ENCODE measurements at regions not wholly inside any gene's neighbourhood (a gene's known extent, or its start where the extent isn't known, plus 50 kb on each side); places are given as distances from the start of the nearest gene placed in this dataset.

- H3K36me3 Mint-ChIP-seq (ENCODE audit: low read depth) = no peaks in the 10 kb centered on the region
- no peaks in the 10 kb centered on the region for H3K27me3 Mint-ChIP-seq (ENCODE audit: low read depth)
- H3K4me1 Mint-ChIP-seq (ENCODE audit: low read depth) = peaks cover 26% of the 10 kb centered on the region
- no peak for DNase-seq (ENCODE audit: low spot score)
- H3K4me3 Mint-ChIP-seq (ENCODE audit: unreplicated experiment) = no peak overlapping the region
- TF ChIP-seq, protein P1, sequence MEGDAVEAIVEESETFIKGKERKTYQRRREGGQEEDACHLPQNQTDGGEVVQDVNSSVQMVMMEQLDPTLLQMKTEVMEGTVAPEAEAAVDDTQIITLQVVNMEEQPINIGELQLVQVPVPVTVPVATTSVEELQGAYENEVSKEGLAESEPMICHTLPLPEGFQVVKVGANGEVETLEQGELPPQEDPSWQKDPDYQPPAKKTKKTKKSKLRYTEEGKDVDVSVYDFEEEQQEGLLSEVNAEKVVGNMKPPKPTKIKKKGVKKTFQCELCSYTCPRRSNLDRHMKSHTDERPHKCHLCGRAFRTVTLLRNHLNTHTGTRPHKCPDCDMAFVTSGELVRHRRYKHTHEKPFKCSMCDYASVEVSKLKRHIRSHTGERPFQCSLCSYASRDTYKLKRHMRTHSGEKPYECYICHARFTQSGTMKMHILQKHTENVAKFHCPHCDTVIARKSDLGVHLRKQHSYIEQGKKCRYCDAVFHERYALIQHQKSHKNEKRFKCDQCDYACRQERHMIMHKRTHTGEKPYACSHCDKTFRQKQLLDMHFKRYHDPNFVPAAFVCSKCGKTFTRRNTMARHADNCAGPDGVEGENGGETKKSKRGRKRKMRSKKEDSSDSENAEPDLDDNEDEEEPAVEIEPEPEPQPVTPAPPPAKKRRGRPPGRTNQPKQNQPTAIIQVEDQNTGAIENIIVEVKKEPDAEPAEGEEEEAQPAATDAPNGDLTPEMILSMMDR (IDR thresholded peaks at IDR 0.05) = no peak
- H3K27ac Mint-ChIP-seq (ENCODE audit: unreplicated experiment) = no peak overlapping the region
- no peaks in the 10 kb centered on the region for H3K9me3 Mint-ChIP-seq (ENCODE audit: low read depth)
These were observed 166.4 kb upstream of the SLC14A2 start for GRCh38 chr18:45448871-45449270.

GRCh38 chr18:45449418-45450227, 165.7 kb upstream of the SLC14A2 start:
- H3K9me3 Mint-ChIP-seq (ENCODE audit: low read depth) = peaks cover 3% of the 10 kb centered on the region
- peaks cover 1% of the 10 kb centered on the region for H3K36me3 Mint-ChIP-seq (ENCODE audit: low read depth)
- no peak overlapping the region for H3K4me3 Mint-ChIP-seq (ENCODE audit: unreplicated experiment)
- no peaks in the 10 kb centered on the region for H3K27me3 Mint-ChIP-seq (ENCODE audit: low read depth)
- H3K27ac Mint-ChIP-seq (ENCODE audit: unreplicated experiment) = peak overlapping the region; percentile 25
- TF ChIP-seq, protein P1 (IDR thresholded peaks at IDR 0.05) = no peak
- peaks cover 26% of the 10 kb centered on the region for H3K4me1 Mint-ChIP-seq (ENCODE audit: low read depth)
- no peak for DNase-seq (ENCODE audit: low spot score)

DNA sequence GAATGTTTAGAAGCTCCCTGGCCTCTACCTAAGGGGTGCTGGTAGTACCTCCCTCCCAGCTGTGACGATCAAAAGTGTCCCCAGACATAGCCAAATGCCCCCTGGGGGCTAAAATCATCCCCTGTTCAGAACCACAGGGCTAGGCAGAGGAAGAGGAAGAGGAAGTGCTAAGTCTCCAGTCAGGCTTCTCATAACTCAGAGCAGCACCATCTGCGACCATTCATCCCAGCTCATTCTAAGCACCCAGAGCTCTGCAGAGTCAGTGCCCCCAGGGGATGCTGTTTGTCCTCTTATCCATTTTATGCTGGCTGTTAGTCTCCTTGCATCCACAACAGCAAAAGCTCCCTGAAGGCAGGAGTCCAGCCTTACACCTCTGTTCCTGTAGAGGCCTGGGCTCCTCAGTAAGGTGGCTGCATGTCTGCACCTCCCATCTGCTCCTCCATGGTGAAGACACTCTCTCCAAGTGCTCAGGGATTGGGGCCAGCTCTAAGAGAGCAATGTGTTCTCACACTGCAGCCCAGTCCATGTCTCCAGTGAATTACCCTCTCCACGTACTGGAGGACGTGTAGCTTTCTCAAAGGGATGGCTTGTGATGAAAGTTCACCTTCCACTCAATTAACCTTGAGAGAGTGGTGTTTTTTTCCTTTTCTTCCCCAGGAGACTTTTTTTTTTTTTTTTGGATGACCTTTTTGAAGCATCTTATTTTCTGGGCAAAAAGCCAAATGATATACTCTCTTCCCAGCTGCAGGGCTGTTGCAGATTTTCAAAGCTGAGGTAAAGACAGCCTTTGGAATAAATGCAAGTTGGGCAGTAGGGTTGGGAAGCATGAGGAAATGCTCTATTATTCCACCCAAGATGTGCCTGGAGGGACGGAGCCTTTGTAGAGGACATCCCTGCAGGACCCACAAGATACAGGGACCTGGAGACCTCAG, 158.9 kb upstream of the SLC14A2 start:
- H3K4me3 Mint-ChIP-seq (ENCODE audit: unreplicated experiment) = no peak overlapping the region
- H3K27me3 Mint-ChIP-seq (ENCODE audit: low read depth) = peaks cover 7% of the 10 kb centered on the region
- H3K36me3 Mint-ChIP-seq (ENCODE audit: low read depth) = peaks cover 1% of the 10 kb centered on the region
- peaks cover 6% of the 10 kb centered on the region for H3K9me3 Mint-ChIP-seq (ENCODE audit: low read depth)
- H3K4me1 Mint-ChIP-seq (ENCODE audit: low read depth) = peaks cover 7% of the 10 kb centered on the region
- TF ChIP-seq, protein P1 (IDR thresholded peaks at IDR 0.05) = no peak
- H3K27ac Mint-ChIP-seq (ENCODE audit: unreplicated experiment) = no peak overlapping the region
- DNase-seq (ENCODE audit: low spot score) = no peak

GRCh38 chr18:45458033-45458432, 157.2 kb upstream of the SLC14A2 start:
- Mint-ChIP-seq H3K4me1 (ENCODE audit: low read depth) (no peaks in the 10 kb centered on the region), H3K9me3 (ENCODE audit: low read depth) (peaks cover 6% of the 10 kb centered on the region), H3K27me3 (ENCODE audit: low read depth) (peaks cover 9% of the 10 kb centered on the region), H3K4me3 (ENCODE audit: unreplicated experiment) (no peak overlapping the region), H3K36me3 (ENCODE audit: low read depth) (peaks cover 1% of the 10 kb centered on the region), H3K27ac (ENCODE audit: unreplicated experiment) (no peak overlapping the region)
- TF ChIP-seq, protein P1 (IDR thresholded peaks at IDR 0.05) = no peak
- DNase-seq (ENCODE audit: low spot score) = no peak

DNA sequence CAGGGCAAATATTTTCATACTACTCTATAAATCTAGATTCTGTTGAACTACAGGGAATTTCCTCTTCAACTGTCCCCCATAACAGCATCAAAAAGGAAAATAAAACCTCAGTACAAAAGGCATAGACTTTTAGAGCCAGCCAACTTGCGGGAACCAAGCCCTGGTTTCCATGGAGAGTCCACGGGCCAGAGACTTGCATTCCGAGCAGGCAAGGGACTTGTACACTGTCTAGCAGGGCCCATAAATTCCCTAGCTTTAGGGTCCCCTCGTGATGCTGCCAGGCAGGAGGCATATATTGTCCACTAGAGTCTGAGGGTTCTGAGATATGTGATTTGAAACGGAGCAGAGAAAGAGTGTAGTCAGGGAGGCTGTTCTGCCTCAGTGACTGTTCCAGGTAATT, 153.1 kb upstream of the SLC14A2 start:
- no peaks in the 10 kb centered on the region for H3K36me3 Mint-ChIP-seq (ENCODE audit: low read depth)
- no peaks in the 10 kb centered on the region for H3K9me3 Mint-ChIP-seq (ENCODE audit: low read depth)

More for the DNA sequence above, 153.1 kb upstream of the SLC14A2 start:
- DNase-seq (ENCODE audit: low spot score) = no peak
- no peak overlapping the region for H3K27ac Mint-ChIP-seq (ENCODE audit: unreplicated experiment)
- H3K4me3 Mint-ChIP-seq (ENCODE audit: unreplicated experiment) = no peak overlapping the region
- peaks cover 11% of the 10 kb centered on the region for H3K27me3 Mint-ChIP-seq (ENCODE audit: low read depth)
- no peaks in the 10 kb centered on the region for H3K4me1 Mint-ChIP-seq (ENCODE audit: low read depth)
- TF ChIP-seq, protein P1 (IDR thresholded peaks at IDR 0.05) = no peak
